ENCODE measurements at regions not wholly inside any gene's neighbourhood (a gene's known extent, or its start where the extent isn't known, plus 50 kb on each side); places are given as distances from the start of the nearest gene placed in this dataset.

DNA sequence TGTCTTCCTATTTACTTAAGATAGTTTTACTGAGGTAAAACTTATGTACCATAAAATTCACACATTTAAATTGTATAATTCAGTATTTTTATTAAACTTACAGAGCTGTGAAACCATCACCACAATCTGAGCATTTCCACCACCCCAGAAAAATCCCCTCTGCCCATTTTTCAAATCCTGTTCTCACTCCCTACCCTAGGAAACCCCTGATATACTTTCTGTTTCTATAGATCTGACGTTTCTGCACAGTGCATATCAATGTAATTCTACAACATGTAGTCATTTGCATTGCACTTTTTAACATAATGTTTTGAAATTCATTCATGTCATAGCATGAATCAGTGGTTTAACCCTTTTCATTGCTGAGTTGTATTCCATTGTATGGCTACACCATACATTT lies 96.7 kb upstream of the OPRM1 start (continued):
- TF ChIP-seq, protein P1, sequence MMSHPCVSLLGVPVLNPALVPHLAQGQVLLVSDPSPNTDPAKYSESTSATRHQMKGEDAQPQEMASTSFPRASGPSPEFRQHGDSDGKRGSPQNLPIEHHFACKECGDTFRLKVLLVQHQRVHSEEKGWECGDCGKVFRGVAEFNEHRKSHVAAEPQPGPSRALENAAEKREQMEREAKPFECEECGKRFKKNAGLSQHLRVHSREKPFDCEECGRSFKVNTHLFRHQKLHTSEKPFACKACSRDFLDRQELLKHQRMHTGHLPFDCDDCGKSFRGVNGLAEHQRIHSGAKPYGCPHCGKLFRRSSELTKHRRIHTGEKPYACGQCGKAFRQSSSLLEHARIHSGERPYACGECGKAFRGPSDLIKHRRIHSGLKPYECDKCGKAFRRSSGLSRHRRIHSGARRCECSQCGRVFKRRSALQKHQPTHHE (CRISPR knock-in tag; IDR thresholded peaks at IDR 0.05; ENCODE audit: borderline replicate concordance): no peak

DNA sequence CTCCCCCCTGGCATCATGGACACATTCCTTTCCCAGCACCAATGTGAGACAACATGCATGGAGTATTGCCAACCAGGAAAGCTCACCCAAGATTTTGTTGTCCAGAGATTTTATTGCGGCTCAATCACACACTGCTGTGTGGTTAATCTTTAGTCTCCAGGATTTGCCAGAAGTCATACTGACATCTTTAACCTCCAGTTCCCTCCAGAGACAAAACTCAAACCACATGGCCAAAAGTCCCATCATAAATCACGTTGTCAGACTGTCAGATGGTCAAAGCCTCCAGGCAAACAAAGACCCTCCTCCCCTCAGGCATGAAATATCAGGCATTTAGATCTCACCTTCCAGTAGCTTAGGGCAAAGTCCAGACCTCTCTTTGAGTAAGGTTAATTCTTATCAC lies 97.3 kb upstream of the OPRM1 start:
- no peak overlapping the region for H3K4me2 ChIP-seq (ENCODE audit: low read depth, low read length)
- no peak overlapping the region for H2AFZ ChIP-seq (ENCODE audit: low read length)
- peaks cover 4% of the 10 kb centered on the region; the same call in 1 of the 2 replicates for H3K9me3 ChIP-seq (ENCODE audit: low read length)
- no peak overlapping the region for H3K27ac ChIP-seq (ENCODE audit: extremely low read length, insufficient read depth, low read length)
- H3K36me3 ChIP-seq (replicated peaks in 1 of 2; ENCODE audit: control insufficient read depth in 1 of 2, insufficient read depth in 2 of 2, low read length in 2 of 2): no peaks in the 10 kb centered on the region
- no peaks in the 10 kb centered on the region for H3K79me2 ChIP-seq (ENCODE audit: insufficient read depth, low read length)
- no peaks in the 10 kb centered on the region for H4K20me1 ChIP-seq (ENCODE audit: insufficient read depth, low read length)
- POLR2A ChIA-PET: no interaction called here
- in situ Hi-C loops (cut with HindIII; ENCODE audit: extremely low pct_ligation_motif_present, low pct_unique_long_range_greater_than_20kb) (no loop called here), intact Hi-C loops (cut with micrococcal nuclease; ENCODE audit: unreplicated experiment) (loop anchor here (10.0 kb wide), 1 partner anchor 387 kb away; no protein-coding TSS in a partner anchor)
- H3K27me3 ChIP-seq (ENCODE audit: control insufficient read depth in 1 of 2, insufficient read depth in 2 of 2, low read length in 2 of 2): no peaks in the 10 kb centered on the region
- H3K9ac ChIP-seq (ENCODE audit: insufficient read depth, low read depth, low read length): no peak overlapping the region
- TF ChIP-seq ZNF605 (CRISPR knock-in tag; IDR thresholded peaks at IDR 0.05): no peak
- 0 out of 2 replicates have a peak, but pooled peaks have one; percentile 45 for TF ChIP-seq HOXA5 (CRISPR knock-in tag; IDR thresholded peaks at IDR 0.05)
- TF ChIP-seq HOXA9 (CRISPR knock-in tag; IDR thresholded peaks at IDR 0.05; ENCODE audit: borderline replicate concordance): peak; percentile 33; the same call in 1 of the 2 replicates
- peak; percentile 52; the same call in 1 of the 2 replicates for TF ChIP-seq HNF4A (CRISPR knock-in tag; IDR thresholded peaks at IDR 0.05)
- TF ChIP-seq FLYWCH1 (CRISPR knock-in tag; IDR thresholded peaks at IDR 0.05): no peak
- TF ChIP-seq ZBTB21 (CRISPR knock-in tag; IDR thresholded peaks at IDR 0.05): no peak
- CTCF ChIA-PET (ENCODE audit: low intra/inter-chr PET ratio, low total read pairs): no interaction called here
- DNase-seq (ENCODE audit: low spot score): peak; percentile 44
- no TSS peak for BruUV-seq (replicated peaks)
- no peak for FAIRE-seq
- peaks cover 7% of the 10 kb centered on the region for H3K4me1 ChIP-seq (ENCODE audit: insufficient read depth, low read length)
- WGBS (ENCODE audit: low lambda C conversion rate): 5% methylated on average over 2 of the region's 2 CpGs
- 0 out of 3 replicates have a peak, but pooled peaks have one; percentile 31 for ATAC-seq
- H3K4me3 ChIP-seq (replicated peaks in 1 of 3; ENCODE audit: insufficient read depth in 1 of 3, low read depth in 2 of 3, low read length in 3 of 3): no peak overlapping the region
